ENCODE measurements at regions not wholly inside any gene's neighbourhood (a gene's known extent, or its start where the extent isn't known, plus 50 kb on each side); places are given as distances from the start of the nearest gene placed in this dataset.

GRCh38 chr4:166637816-166638215 lies 596.5 kb downstream of the SPOCK3 start:
- intact Hi-C loops (cut with micrococcal nuclease), result no loop called here
- ATAC-seq (no peak), DNase-seq (ENCODE audit: low read depth, low spot score) (no peak)
- no TSS peak for BruUV-seq (replicated peaks)
- POLR2A ChIA-PET, result no interaction called here
- RAD21 ChIA-PET (ENCODE audit: low non-redundant PET in 1 of 2, low total read pairs in 2 of 2, uncharacterized antibody in 2 of 2, unreplicated experiment in 2 of 2), result no interaction called here
- Histone ChIP-seq H3K27me3 (ENCODE audit: insufficient read depth, low read length) (no peaks in the 10 kb centered on the region), H2AFZ (ENCODE audit: low read depth, low read length, poor library complexity, severe bottlenecking) (no peak overlapping the region), H3K36me3 (ENCODE audit: control insufficient read depth in 1 of 2, insufficient read depth in 2 of 2, low read length in 2 of 2) (no peaks in the 10 kb centered on the region), H3K4me3 (replicated peaks in 1 of 2; ENCODE audit: low read depth in 1 of 2, low read length in 2 of 2) (no peak overlapping the region), H3K4me1 (ENCODE audit: control insufficient read depth in 1 of 2, insufficient read depth in 2 of 2, low read length in 2 of 2) (no peaks in the 10 kb centered on the region), H3K9me2 (ENCODE audit: insufficient read depth) (no peaks in the 10 kb centered on the region), H3K27ac (ENCODE audit: low read depth, low read length) (no peak overlapping the region), H3K4me2 (ENCODE audit: low read length) (no peak overlapping the region), H3K79me2 (ENCODE audit: insufficient read depth, low read length) (no peaks in the 10 kb centered on the region), H3K9ac (ENCODE audit: low read length) (no peak overlapping the region), H4K20me1 (ENCODE audit: insufficient read depth) (no peaks in the 10 kb centered on the region), H3K9me3 (ENCODE audit: control insufficient read depth in 1 of 2, insufficient read depth in 1 of 2, low read depth in 1 of 2, low read length in 2 of 2) (no peaks in the 10 kb centered on the region)
- CTCF ChIA-PET, result no interaction called here
- TF ChIP-seq POLR2A (IDR thresholded peaks at IDR 0.05; ENCODE audit: borderline replicate concordance, extremely low read depth, insufficient read depth, insufficient read length), result no peak
- no peak for TF ChIP-seq SP1 (IDR thresholded peaks at IDR 0.05; ENCODE audit: low read depth)
- TF ChIP-seq ZBTB33 (IDR thresholded peaks at IDR 0.05; ENCODE audit: extremely low read depth, insufficient replicate concordance, low read length), result no peak
- no peak for TF ChIP-seq ATF3 (IDR thresholded peaks at IDR 0.05)
- TF ChIP-seq EZH2 (IDR thresholded peaks at IDR 0.05), result no peak
- no peak for TF ChIP-seq REST (IDR thresholded peaks at IDR 0.05; ENCODE audit: low read depth)
- TF ChIP-seq ELF1 (IDR thresholded peaks at IDR 0.05; ENCODE audit: borderline replicate concordance, low read depth), result no peak
- no peak for TF ChIP-seq SRF (IDR thresholded peaks at IDR 0.05; ENCODE audit: low read depth)

Data from HCT116 (cell line).